Progenitor cell of endocrine pancreas (in vitro differentiated cells): ENCODE measurements at regions not wholly inside any gene's neighbourhood (a gene's known extent, or its start where the extent isn't known, plus 50 kb on each side); places are given as distances from the start of the nearest gene placed in this dataset.
"Not testable (repeated sequence)": the region's sequence is repeated elsewhere in the genome, so short reads cannot be mapped to it uniquely, and the experiment has no call there.

Experiments used
- DNase-seq: peaks from one replicate; pipeline ENCODE4 v3.0.0; 2021; ENCODE audit warnings: low spot score; ENCODE audit not compliant: unreplicated experiment
- H3K27ac Mint-ChIP-seq: 2 replicates; pipeline ENCODE4 v1.8.0; 2021; ENCODE audit warnings: mild to moderate bottlenecking, moderate library complexity, mixed read lengths
- H3K27me3 Mint-ChIP-seq: 2 replicates; pipeline ENCODE4 v1.8.0; 2021; ENCODE audit warnings: mixed read lengths
- H3K36me3 Mint-ChIP-seq: 2 replicates; pipeline ENCODE4 v1.8.0; 2022; ENCODE audit warnings: mixed read lengths; ENCODE audit not compliant: insufficient read depth
- H3K4me1 Mint-ChIP-seq: 2 replicates; pipeline ENCODE4 v1.8.0; 2021; ENCODE audit warnings: low read depth, mixed read lengths
- H3K4me3 Mint-ChIP-seq: 2 replicates; pipeline ENCODE4 v1.8.0; 2021; ENCODE audit warnings: low read depth, mild to moderate bottlenecking, moderate library complexity, mixed read lengths
- H3K9me3 Mint-ChIP-seq: 2 replicates; pipeline ENCODE4 v1.8.0; 2021; ENCODE audit warnings: low read depth, mixed read lengths
- CTCF ChIP-seq: fragments of 200-600 bp; sonication (generic); IDR thresholded peaks from one replicate; pipeline ENCODE4 v1.5.0; 2021; ENCODE audit warnings: antibody characterized with exemption, mild to moderate bottlenecking; ENCODE audit not compliant: unreplicated experiment

DNA sequence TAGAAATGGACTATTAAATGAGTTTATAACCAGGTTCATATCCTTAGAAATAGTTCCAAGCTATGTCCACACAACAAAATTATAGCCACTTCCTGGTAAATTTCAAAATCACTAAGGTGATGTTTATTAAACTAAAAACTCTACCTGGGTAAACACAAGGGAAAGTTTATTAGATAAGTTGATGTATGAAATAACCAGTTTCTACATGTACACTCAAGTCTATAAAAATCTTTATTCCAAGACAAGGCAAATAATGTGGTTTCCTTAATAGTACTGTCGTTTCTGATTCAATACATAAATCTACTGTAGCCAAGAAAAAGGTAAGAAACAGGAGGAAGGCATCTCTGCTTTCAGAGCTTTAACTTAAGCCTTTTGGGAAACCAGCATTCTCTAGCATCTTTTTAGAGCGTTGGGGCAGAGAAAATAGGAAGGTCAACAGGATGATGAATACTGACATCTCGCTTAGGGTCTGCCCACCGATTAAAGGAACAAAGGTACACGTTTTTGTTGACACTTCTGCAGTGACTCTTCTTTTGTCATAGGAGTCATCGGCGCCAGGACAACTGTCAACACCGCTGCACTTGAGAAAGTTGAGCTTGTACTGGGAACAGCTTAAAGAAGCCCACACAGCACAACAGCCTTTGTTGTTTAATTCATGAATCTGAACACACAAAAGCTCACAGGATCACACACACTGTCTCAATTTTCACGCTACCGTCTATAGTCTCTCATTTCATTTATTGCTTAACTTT, 513.6 kb downstream of the SLCO4C1 start:
- Mint-ChIP-seq H3K9me3 (peaks cover 3% of the 10 kb centered on the region), H3K27me3 (peaks cover 9% of the 10 kb centered on the region), H3K4me3 (no peak overlapping the region), H3K36me3 (no peaks in the 10 kb centered on the region), H3K4me1 (no peaks in the 10 kb centered on the region), H3K27ac (no peak overlapping the region)
- TF ChIP-seq CTCF: no peak
- DNase-seq: no peak

DNA sequence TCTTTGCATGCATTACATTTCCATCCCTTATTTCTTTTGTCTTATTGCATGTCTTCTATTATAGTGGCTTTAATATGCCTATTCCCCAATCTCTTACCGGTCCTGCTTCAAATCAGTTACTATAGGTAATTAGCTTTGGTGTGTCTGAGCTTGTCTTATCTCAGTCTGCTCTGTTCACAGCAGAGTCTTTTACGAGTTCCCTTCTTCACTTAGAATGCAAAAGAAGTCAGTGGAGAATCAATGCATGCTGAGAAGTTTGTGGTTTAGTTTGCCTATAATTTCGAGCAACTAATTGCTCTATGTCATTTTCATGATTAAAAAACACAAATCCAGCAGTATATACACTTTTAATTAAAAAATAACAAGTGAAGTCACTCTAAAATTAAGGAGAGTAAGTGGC, 545.0 kb downstream of the SLCO4C1 start:
- Mint-ChIP-seq H3K27ac (no peak overlapping the region), H3K36me3 (no peaks in the 10 kb centered on the region), H3K4me1 (no peaks in the 10 kb centered on the region), H3K4me3 (no peak overlapping the region), H3K9me3 (no peaks in the 10 kb centered on the region), H3K27me3 (peaks cover 12% of the 10 kb centered on the region)
- no peak for DNase-seq
- no peak for TF ChIP-seq CTCF

DNA sequence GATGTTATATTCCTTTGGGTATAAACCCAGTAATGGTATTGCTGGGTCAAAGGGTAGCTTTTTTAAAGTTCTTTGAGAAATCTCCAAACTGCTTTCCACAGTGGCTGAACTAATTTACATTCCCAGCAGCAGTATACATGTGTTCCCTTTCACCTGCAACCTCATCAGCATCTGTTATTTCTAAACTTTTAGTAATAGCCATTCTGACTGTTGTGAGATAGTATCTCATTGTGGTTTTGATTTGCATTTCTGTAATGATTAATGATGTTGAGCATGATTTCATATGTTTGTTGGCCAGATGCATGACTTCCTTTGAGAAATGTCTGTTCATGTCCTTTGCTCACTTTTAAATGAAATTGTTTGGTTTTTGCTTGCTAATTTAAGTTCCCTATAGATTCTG, 553.1 kb downstream of the SLCO4C1 start:
- not testable (repeated sequence) for H3K27me3 Mint-ChIP-seq, DNase-seq, H3K36me3 Mint-ChIP-seq, H3K4me3 Mint-ChIP-seq, H3K27ac Mint-ChIP-seq, H3K9me3 Mint-ChIP-seq, H3K4me1 Mint-ChIP-seq

- no peaks in the 10 kb centered on the region for H3K36me3 Mint-ChIP-seq
- no peak for DNase-seq
- no peak overlapping the region for H3K4me3 Mint-ChIP-seq
- H3K4me1 Mint-ChIP-seq: no peaks in the 10 kb centered on the region
- no peak overlapping the region for H3K27ac Mint-ChIP-seq
- TF ChIP-seq CTCF: no peak
- no peaks in the 10 kb centered on the region for H3K27me3 Mint-ChIP-seq
- H3K9me3 Mint-ChIP-seq: no peaks in the 10 kb centered on the region
Observed at GRCh38 chr5:101728933-101729332, 567.2 kb downstream of the SLCO4C1 start.

DNA sequence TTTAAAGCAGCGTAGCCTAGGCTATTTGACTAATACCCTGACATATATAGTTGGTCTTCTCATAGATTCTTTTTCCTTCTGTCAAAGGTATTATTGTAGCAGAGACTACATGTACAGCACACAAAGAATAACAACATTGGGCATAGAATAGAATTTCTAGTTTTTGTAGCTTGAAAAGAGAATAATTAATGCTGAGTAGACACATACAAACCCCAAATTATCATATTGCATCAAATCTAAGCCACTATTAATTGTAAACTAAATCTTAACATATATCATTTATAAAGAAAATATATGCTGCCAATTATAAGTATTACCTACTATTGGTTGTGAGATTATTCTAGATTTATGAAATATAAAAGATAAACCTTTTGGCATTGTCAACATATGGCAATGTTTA, 574.5 kb downstream of the SLCO4C1 start:
- DNase-seq: no peak
- Mint-ChIP-seq H3K4me3 (no peak overlapping the region), H3K4me1 (no peaks in the 10 kb centered on the region), H3K36me3 (no peaks in the 10 kb centered on the region), H3K9me3 (no peaks in the 10 kb centered on the region), H3K27ac (no peak overlapping the region), H3K27me3 (no peaks in the 10 kb centered on the region)
- no peak for TF ChIP-seq CTCF

DNA sequence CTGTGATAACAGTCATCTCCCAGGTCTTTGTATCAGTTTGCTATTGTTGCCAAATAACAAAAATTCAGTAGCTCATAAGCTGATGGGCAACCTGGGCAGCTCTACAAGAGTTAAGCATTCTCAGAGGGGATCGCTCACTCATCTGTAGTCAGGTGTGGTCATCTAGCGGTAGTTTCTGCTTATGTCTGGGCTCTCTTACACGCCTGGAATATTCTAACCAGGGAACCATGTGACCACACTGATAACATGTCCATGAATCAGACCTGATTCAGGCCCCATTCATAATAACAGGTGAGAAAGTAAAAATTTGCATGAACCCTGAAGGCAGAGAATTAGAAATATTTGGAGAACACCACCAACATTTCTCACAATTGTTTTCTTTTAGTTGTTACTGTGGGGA, 576.1 kb downstream of the SLCO4C1 start:
- H3K9me3 Mint-ChIP-seq: no peaks in the 10 kb centered on the region

More for the DNA sequence above, 576.1 kb downstream of the SLCO4C1 start:
- no peak for TF ChIP-seq CTCF
- Mint-ChIP-seq H3K4me3 (no peak overlapping the region), H3K27me3 (no peaks in the 10 kb centered on the region), H3K4me1 (no peaks in the 10 kb centered on the region), H3K27ac (no peak overlapping the region), H3K36me3 (no peaks in the 10 kb centered on the region)
- no peak for DNase-seq
